A673 (cell line): ENCODE measurements at regions not wholly inside any gene's neighbourhood (a gene's known extent, or its start where the extent isn't known, plus 50 kb on each side); places are given as distances from the start of the nearest gene placed in this dataset.

Experiments
- EZH2 ChIP-seq: fragments of 200-600 bp; sonication (generic); IDR thresholded peaks from 2 replicates; pipeline ENCODE4 v1.6.1; 2017; ENCODE audit warnings: borderline replicate concordance, low read depth, mild to moderate bottlenecking, mixed read lengths, antibody characterized with exemption, low read length; ENCODE audit not compliant: poor library complexity, severe bottlenecking
- TF ChIP-seq, protein P1 (sequence below): fragments of 300-800, 200-600 bp; sonication (generic); conservative IDR thresholded peaks from 2 replicates; pipeline ENCODE4 v1.5.1; 2017; ENCODE audit warnings: low read depth, mild to moderate bottlenecking, antibody characterized with exemption, low read length, moderate library complexity, mixed read lengths

DNA sequence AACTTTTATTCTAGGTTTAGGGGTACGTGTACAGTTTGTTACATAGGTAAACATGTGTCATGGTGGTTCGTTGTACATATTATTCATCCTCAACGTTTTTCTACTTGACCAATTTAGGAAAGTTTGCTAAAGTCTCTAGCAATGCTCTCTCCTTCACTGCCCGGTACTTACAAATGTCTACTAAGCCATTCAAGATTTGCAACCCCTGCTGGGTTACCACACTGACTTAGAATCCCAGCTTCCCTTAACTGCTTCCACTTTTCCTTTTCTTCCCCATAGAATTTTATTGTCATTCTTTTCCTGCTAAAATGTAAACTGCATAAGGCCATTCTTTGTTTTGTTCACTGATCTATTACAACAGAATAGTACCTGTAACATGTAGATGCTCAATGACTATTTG, 97.4 kb downstream of the SMPDL3A start:
- TF ChIP-seq, protein P1, sequence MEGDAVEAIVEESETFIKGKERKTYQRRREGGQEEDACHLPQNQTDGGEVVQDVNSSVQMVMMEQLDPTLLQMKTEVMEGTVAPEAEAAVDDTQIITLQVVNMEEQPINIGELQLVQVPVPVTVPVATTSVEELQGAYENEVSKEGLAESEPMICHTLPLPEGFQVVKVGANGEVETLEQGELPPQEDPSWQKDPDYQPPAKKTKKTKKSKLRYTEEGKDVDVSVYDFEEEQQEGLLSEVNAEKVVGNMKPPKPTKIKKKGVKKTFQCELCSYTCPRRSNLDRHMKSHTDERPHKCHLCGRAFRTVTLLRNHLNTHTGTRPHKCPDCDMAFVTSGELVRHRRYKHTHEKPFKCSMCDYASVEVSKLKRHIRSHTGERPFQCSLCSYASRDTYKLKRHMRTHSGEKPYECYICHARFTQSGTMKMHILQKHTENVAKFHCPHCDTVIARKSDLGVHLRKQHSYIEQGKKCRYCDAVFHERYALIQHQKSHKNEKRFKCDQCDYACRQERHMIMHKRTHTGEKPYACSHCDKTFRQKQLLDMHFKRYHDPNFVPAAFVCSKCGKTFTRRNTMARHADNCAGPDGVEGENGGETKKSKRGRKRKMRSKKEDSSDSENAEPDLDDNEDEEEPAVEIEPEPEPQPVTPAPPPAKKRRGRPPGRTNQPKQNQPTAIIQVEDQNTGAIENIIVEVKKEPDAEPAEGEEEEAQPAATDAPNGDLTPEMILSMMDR = no peak
- no peak for TF ChIP-seq EZH2
